Body of pancreas (tissue), 4 donors: ENCODE measurements at regions not wholly inside any gene's neighbourhood (a gene's known extent, or its start where the extent isn't known, plus 50 kb on each side); places are given as distances from the start of the nearest gene placed in this dataset.
"Not testable (repeated sequence)": the region's sequence is repeated elsewhere in the genome, so short reads cannot be mapped to it uniquely, and the experiment has no call there.

Experiments used
- ATAC-seq: fragments of 150-250 bp; one replicate; pipeline ENCODE4 v1.9.1; 2016
- DNase-seq, 4 donors: peaks; one replicate each; pipeline ENCODE4 v3.0.0-alpha.2; 2019
- H3K27ac ChIP-seq, 4 donors: fragments of 200-600 bp; sonication (generic); 1 replicate in 3 of 4; 2 replicates in 1 of 4; pipeline versions ENCODE4 v1.5.1 to v1.6.1; 2016 to 2019; ENCODE audit warnings: mild to moderate bottlenecking in 1 of 4, mixed read lengths in 1 of 4, moderate library complexity in 1 of 4
- H3K27me3 ChIP-seq, 2 donors: fragments of 200-600 bp; sonication (generic); one replicate each; pipeline ENCODE4 v1.6.0; 2016; ENCODE audit warnings: mild to moderate bottlenecking in 1 of 2
- H3K36me3 ChIP-seq, 2 donors: fragments of 200-600 bp; sonication (generic); replicated peaks in 1 of 2; 2 replicates each; pipeline ENCODE4 v1.5.1; 2016; ENCODE audit warnings: low read depth in 2 of 2; ENCODE audit not compliant: insufficient read depth in 1 of 2
- H3K4me1 ChIP-seq: fragments of 200-600 bp; sonication (generic); one replicate; pipeline ENCODE4 v1.6.0; 2016
- H3K4me3 ChIP-seq, 2 donors: fragments of 200-600 bp; sonication (generic); 1 replicate in 1 of 2; 2 replicates in 1 of 2; pipeline ENCODE4 v1.5.1; 2016 to 2019
- H3K9me3 ChIP-seq, 3 donors: fragments of 200-600 bp; sonication (generic); 1 replicate in 2 of 3; 2 replicates in 1 of 3; pipeline ENCODE4 v1.5.1; 2016
- CTCF ChIP-seq, 7 experiments: fragments of 450-650 bp in 4 of 7; fragments of 200-600 bp in 3 of 7; sonication (generic) in 3 of 7; IDR thresholded peaks; one replicate each; pipeline ENCODE4 v1.5.1; 2016 to 2019; ENCODE audit warnings: antibody characterized with exemption in 7 of 7
- POLR2A ChIP-seq, 3 donors: fragments of 450-650 bp; IDR thresholded peaks; one replicate each; pipeline ENCODE4 v1.6.1; 2016; ENCODE audit warnings: antibody characterized with exemption in 3 of 3, mild to moderate bottlenecking in 2 of 3
- WGBS, 2 donors: methylation state at CpG; one replicate each; pipeline ENCODE4 v1.1.5; 2017; 5-methylcytosine and 5-hydroxymethylcytosine counted together
- intact Hi-C: fragments of 100-400 bp; cut with DNase I; formaldehyde crosslinking; loops from one replicate; pipeline ENCODE4 v1.15.1; 2023

- 78 to 81% methylated on average over 6 to 7 of the region's 7 CpGs for WGBS, 2 donors
- Histone ChIP-seq H3K27ac (no peak overlapping the region), H3K4me1 (no peaks in the 10 kb centered on the region), H3K36me3 (no peaks in the 10 kb centered on the region), H3K4me3 (no peak overlapping the region), H3K9me3 (no peaks in the 10 kb centered on the region), H3K27me3 (no peaks in the 10 kb centered on the region)
- no peak for TF ChIP-seq POLR2A (IDR thresholded peaks at IDR 0.05)
- no peak for TF ChIP-seq CTCF (IDR thresholded peaks at IDR 0.05)
- no peak for DNase-seq
- intact Hi-C loops, result no loop called here
- no peak for ATAC-seq
Measured at GRCh38 chr9:135360617-135361016, 119.0 kb upstream of the PPP1R26 start.

GRCh38 chr9:135361668-135362067 is 117.9 kb upstream of the PPP1R26 start:
- H3K4me3 ChIP-seq, H3K9me3 ChIP-seq, H3K27ac ChIP-seq, DNase-seq, H3K36me3 ChIP-seq, H3K27me3 ChIP-seq, H3K4me1 ChIP-seq, intact Hi-C loops, ATAC-seq: not testable (repeated sequence)

GRCh38 chr9:135363596-135363995 is 116.0 kb upstream of the PPP1R26 start:
- WGBS, 2 donors, result 50 to 65% methylated on average over 2 to 7 of the region's 7 CpGs
- Histone ChIP-seq H3K27me3 (no peaks in the 10 kb centered on the region), H3K27ac (no peak overlapping the region), H3K4me3 (no peak overlapping the region), H3K9me3 (no peaks in the 10 kb centered on the region), H3K4me1 (no peaks in the 10 kb centered on the region), H3K36me3 (no peaks in the 10 kb centered on the region)
- ATAC-seq (no peak), DNase-seq (no peak)
- intact Hi-C loops, result no loop called here
- TF ChIP-seq CTCF (IDR thresholded peaks at IDR 0.05) (no peak), POLR2A (IDR thresholded peaks at IDR 0.05) (no peak)

- DNase-seq, result no peak
- intact Hi-C loops, result no loop called here
- Histone ChIP-seq H3K4me1 (no peaks in the 10 kb centered on the region), H3K27ac (no peak overlapping the region), H3K9me3 (no peaks in the 10 kb centered on the region), H3K4me3 (no peak overlapping the region), H3K27me3 (no peaks in the 10 kb centered on the region), H3K36me3 (no peaks in the 10 kb centered on the region)
- ATAC-seq, result no peak
- TF ChIP-seq CTCF (IDR thresholded peaks at IDR 0.05) (no peak), POLR2A (IDR thresholded peaks at IDR 0.05) (no peak)
- 63 to 66% methylated on average over 6 to 10 of the region's 10 CpGs for WGBS, 2 donors
Measured at GRCh38 chr9:135365013-135365768, 114.4 kb upstream of the PPP1R26 start.

GRCh38 chr9:135366104-135366503 is 113.5 kb upstream of the PPP1R26 start:
- ATAC-seq, result no peak
- no peaks in the 10 kb centered on the region for H3K36me3 ChIP-seq
- intact Hi-C loops, result no loop called here
- TF ChIP-seq CTCF (IDR thresholded peaks at IDR 0.05) (no peak), POLR2A (IDR thresholded peaks at IDR 0.05) (no peak)
- no peaks in the 10 kb centered on the region for H3K4me1 ChIP-seq
- H3K4me3 ChIP-seq, result no peak overlapping the region
- no peaks in the 10 kb centered on the region for H3K9me3 ChIP-seq
- no peak overlapping the region for H3K27ac ChIP-seq
- WGBS, 2 donors, result 57 to 63% methylated on average over 3 of the region's 3 CpGs
- no peak for DNase-seq
- no peaks in the 10 kb centered on the region for H3K27me3 ChIP-seq
